NCI-H2227 (cell line): ENCODE measurements at regions not wholly inside any gene's neighbourhood (a gene's known extent, or its start where the extent isn't known, plus 50 kb on each side); places are given as distances from the start of the nearest gene placed in this dataset.
"Not testable (repeated sequence)": the region's sequence is repeated elsewhere in the genome, so short reads cannot be mapped to it uniquely, and the experiment has no call there.

Source experiments
- DNase-seq: peaks from one replicate; lab custom pipeline; 2025; ENCODE audit not compliant: unreplicated experiment; lab: John Stamatoyannopoulos, UW

DNA sequence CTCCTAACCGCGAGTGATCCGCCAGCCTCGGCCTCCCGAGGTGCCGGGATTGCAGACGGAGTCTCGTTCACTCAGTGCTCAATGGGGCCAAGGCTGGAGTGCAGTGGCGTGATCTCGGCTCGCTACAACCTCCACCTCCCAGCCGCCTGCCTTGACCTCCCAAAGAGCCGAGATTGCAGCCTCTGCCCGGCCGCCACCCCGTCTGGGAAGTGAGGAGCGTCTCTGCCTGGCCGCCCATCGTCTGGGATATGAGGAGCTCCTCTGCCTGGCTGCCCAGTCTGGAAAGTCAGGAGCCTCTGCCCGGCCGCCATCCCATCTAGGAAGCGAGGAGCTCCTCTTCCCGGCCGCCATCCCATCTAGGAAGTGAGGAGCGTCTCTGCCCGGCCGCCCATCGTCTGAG, 58.8 kb upstream of the ANKRD30BL start:
- DNase-seq: not testable (repeated sequence)

DNA sequence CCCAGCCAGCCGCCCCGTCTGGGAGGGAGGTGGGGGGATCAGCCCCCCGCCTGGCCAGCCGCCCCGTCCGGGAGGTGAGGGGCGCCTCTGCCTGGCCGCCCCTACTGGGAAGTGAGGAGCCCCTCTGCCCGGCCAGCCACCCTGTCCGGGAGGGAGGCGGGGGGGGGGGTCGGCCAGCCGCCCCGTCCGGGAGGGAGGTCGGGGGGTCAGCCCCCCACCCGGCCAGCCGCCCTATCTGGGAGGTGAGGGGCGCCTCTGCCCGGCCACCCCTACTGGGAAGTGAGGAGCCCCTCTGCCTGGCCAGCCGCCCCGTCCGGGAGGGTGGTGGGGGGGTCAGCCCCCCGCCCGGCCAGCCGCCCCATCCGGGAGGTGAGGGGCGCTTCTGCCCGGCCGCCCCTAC, 60.1 kb upstream of the ANKRD30BL start:
- not testable (repeated sequence) for DNase-seq

DNA sequence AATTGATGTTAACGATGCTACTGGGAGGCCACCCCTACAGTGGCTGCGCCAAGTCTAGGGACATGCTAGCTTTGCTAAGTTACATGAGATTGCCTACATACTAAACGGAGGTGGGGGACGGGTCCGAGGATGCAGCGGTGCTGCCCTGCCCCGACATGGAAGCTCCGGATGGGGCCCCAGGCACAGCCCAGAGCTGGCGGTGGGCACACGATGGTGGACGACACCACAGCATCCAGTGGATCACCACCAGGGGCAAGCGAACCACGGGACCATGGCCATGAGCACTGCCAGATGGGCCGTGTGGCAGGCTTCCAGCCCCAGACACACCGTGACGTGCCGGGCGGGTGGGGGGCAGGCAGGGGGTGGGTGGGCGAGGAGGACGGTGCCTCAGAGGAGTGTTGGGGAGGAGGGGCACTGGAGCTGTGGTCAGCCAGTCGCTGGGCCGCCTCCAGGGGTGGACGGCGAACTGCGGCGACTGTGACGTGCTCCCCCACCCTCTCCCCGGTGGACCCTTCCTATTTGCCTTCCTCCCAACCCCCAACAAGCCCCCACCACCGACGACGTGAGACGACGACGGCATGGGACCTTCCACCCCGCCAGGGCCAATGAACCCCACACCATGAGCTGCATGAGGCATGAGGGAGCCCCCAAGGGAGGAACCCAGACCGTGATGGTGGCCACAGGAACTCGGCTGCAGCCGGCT, 90.6 kb upstream of the ANKRD30BL start:
- no peak for DNase-seq

DNA sequence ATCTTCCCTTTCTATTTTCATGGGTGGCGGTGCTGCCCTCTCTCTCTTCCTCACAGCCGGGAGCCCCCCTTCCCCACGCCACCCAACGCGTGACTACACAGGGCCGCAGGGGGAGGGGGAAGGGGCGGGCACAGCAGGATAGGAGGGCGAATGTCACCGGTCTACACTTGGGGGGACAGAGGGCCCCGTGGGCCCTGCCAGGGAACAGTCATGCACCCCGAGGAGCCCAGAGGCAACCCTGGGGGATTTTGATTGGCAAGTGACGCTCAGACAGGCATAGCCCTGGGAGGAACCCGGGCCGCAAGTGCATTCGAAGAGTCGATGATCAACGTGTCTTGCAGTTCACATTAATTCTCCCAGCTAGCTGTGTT, 91.1 kb upstream of the ANKRD30BL start:
- no peak for DNase-seq

DNA sequence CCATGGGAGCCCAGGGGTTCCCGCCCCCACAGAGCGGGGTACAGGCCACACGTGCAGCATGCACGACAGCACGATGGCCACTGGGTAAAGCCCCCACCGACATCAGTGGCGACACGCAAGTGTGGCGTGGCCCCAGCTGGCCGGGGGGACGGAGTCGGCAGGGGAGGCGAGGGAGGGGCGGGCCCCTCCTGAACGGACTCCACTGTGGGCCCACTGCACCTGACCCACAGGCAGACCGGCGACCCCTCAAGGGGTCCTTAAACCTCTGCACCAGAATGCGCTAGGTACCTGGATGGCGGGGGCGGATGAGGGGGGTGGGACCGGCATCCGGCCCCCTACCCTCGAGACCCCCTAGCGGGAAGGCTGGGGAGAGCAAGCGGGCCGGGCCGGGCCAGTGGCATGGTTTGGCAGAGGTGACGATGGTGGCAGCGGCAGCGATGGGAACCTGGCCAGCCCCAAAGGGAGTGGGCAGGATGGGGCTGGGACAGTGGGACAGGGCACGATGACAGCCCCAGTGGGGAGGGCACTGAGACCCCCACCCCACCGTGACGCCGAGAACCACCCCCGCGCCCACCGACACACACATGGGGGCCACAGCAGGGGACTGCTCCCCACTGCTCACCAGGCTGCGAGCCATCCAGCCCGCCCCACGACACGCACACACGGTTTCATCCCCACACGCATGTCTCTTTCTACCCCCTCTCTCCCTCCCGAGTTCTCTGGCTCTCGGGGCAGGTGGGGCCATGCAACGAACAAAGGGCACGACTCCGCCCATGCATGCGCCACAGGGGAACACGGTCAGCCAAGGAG, 91.9 kb upstream of the ANKRD30BL start:
- DNase-seq: no peak

DNA sequence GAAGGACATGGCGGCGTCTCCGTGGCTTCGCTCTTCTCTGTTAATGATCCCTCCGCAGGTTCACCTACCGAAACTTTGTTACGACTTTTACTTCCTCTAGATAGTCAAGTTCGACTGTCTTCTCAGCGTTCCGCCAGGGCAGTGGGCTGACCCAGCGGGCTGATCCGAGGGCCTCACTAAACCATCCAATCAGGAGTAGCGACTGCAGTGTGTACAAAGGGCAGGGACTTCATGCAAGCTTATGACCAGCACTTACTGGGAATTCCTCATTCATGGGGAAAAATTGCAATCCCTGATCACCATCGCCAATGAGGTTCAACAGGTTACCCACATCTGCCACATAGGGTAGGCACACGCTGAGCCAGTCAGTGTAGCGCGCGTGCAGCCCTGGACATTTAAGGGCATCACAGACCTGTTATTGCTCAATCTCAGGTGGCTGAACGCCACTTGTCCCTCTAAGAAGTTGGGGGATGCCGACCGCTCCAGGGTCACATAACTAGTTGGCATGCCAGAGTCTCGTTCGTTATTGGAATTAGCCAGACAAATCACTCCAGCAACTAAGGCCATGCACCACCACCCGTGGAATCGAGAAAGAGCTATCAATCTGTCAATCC, 92.7 kb upstream of the ANKRD30BL start:
- DNase-seq: not testable (repeated sequence)

DNA sequence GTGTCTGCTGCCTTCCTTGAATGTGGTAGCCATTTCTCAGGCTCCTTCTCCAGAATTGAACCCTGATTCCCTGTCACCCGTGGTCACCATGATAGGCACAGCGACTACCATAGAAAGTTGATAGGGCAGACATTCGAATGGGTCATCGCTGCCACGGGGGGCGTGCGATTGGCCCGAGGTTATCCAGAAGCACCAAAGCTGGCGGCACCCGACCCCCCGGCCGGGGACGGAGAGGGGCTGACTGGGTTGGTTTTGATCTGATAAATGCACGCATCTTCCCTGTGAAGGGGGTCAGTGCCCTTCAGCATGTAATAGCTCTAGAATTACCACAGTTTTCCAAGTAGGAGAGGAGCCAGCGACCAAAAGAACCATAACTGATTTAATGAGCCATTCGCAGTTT, 94.0 kb upstream of the ANKRD30BL start:
- no peak for DNase-seq

DNA sequence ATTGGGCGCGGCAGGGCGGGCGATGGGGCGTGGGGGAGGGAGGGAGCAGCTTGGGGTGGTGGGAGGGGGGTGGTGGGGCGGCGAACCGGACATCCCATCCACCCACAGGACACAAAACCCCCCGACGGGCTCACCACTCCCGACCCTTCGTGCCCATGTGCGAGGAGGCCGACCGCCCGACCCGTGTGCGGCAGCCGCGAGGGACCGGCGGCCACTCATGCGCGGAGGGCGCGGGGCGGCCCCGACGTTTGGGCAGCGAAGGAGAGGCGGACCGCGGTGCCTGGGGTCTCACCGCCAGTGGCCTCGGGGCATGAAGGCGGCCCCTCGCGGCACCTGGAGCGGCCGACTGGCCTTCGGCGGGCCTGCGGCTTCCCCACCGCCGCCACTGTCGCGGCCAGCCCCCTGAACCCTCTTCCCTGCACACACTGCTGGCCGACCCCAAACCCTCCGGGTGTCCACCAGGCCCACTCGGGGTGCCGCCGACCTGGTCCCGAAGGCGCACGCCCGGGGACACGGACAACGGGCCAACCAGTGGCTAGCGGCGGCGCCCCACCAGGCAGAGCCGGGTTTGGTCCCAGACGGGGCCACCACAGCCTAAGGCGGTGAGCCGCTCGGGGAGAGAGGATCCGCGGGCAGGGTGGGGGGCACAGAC, 94.6 kb upstream of the ANKRD30BL start:
- DNase-seq: no peak

DNA sequence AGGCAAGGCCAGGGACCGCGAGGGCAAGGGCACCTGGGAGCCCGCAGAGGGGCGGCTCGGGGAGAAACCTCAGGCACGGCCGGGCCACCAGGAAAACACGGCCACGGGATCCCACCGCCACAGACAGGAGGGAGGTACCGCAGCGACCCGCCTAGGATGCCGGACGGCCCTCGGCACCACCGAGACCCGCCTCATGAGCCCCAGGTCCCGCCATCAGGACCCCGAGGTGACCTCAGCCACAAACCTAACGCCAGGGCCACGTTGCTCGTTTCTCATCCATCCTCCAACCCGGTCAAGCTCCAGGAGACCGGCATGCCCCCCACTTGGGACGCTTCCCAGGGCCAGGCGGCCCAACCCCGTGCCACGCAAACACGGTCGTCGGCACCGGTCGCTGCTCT, 95.2 kb upstream of the ANKRD30BL start:
- DNase-seq: not testable (repeated sequence)

DNA sequence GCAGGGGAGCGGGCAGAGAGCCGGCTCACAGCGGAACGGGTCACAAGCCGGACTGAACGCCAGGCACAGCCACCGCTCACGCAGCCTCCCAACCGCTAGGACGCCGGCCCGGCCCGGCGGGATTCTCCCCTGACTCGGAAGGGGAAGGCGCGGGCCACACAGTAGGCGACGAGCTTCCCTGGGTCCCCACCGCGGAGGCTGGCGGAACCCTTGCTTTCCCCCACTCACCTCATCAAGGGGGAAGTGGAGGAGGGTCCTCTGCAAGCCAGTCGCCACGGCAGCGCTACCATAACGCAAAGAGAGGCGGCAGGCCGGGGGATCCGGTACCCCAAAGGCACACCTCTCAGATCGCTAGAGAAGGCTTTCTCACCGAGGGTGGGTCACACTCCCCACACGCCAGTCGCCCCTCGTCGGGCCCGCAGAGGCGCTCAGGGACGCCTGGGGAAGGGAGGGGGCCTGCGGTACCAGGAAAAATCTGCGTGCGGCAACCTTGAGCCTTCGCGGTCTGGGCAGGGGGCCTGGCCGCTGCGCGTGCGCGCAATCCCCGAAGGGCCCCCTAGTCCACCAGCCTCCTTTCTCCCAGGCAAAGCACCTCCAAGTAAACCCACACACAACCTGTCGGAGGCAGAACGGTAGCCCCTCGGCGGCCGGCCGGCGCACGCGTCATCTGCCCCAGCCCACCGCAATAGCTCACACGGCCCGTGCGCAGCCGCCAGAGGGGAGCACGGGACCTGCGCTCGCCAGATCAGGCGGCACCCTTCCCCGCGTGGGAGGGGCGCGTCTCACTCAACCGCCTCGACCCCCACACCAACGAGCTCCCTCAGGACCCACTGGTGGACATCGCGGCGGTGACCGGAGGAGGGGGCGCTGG, 95.8 kb upstream of the ANKRD30BL start:
- not testable (repeated sequence) for DNase-seq

DNA sequence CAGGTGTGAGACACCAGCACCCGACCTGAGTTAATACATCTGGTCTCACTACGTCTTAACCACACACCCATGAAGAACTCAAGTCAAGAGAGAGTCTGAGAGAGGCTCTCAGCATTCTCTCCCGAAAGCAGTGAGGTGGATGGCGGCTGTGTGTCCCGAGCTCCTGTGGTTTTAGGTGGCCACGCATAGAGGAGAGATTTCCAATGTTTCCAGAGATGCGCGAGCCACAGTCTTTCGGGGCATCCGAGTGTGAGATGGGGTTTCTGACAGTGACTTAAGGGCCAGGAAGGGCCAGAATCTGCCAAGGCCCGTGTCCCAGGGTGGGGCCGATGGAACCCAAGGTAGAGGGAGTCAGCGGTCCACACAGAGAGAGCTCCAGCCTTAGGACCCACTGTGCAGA, 97.5 kb upstream of the ANKRD30BL start:
- not testable (repeated sequence) for DNase-seq

DNA sequence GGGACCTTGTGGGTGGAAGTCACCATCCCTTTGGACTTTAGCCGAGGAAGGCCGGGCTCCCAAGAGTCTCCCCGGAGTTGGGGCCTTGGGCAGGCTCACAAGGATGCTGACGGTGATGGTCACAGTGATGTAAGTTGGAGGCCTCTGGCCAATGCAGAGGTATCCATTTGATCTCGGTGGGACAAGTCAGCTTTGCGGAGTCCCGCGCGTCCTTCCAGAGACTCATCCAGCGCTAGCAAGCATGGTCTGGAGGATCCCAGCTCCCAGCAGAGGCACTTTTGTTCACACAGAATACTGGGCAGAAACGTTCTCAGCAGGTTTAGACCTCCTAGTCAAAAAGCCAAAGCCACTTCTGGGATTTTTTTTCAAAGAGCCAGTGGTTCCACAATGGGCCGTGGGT, 103.8 kb upstream of the ANKRD30BL start:
- not testable (repeated sequence) for DNase-seq

DNA sequence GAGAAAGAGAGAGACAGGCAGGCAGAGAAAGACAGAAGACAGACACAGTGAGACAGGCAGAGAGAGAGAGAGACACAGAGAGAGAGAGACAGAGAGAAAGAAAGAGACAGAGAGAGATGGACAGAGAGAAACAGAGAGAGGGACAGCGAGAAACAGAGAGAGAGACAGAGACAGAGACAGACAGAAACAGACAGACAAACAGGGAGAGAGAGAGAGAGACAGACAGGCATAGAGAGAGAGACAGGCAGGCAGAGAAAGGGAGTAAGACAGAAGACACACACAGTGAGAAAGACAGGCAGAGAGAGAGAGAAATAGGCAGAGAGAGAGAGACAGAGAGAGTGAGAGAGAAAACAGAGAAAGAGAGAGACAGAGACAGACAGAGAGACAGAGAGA, 105.3 kb upstream of the ANKRD30BL start:
- no peak for DNase-seq

DNA sequence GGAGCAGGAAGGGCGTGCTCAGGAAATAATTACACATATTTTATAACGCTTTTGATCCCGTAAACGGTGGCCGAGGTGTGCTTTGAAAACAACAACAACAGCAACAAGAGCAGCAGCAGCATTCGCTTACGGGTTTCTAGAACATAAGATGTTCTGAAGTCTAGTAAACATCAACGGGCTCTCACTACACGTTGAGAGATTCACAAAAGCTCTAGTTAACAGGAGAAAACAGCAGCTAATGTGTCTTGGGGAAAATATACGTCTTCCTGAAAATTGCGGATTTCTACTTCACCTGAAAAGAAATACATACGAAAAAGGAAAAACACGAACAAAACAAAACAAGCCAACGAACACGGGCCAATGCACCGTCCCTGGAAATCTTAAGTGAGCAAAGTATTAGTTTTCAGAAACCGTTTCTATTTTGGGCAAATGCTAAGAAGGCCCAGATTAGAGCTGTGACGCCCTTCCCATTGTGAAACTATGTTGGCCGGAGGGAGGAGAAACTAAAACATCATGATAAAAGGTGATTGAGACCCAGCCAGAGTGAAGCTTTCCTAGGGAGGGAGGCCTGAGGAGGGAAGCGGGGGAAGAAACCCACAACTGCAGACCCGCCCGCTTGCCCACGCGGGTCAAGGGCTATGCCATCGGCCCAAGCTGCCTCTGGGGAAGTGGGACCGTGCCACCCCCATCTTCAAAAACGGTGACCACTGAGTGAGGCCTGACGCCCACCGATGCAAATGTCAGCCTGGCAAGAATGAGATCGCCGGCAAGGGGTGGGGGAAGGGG, 105.9 kb upstream of the ANKRD30BL start:
- not testable (repeated sequence) for DNase-seq

DNA sequence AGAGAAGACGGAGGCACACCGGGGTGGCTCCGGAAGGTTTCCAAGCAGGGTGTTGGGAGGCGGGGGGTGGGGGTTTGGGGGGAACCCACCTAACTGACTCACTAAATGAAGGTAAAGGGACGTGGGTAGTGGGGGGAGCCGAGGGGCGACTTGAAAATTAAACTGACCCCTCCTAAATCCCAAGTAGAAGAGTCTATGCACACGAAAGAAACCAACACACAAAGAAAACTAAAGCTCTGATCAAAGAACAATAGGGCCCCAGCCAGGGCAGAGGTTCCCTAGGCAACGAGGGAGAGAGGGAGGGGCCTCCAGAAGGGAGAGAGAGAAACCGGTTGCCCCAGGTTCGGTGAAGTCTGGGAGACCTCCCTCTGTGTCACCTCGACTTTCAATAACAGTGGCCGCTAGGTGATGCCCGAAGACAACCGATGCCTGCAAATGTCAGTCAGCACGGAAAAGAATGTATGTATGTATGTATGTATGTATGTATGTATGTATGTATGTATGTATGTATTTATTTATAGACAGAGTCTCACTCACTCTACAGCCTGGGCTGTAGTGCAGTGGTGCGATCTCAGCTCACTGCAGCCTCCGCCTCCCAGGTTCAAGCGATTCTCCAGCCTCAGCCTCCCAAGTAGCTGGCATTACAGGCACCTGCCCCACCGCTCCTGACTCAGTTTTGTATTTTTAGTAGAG, 106.7 kb upstream of the ANKRD30BL start:
- not testable (repeated sequence) for DNase-seq

DNA sequence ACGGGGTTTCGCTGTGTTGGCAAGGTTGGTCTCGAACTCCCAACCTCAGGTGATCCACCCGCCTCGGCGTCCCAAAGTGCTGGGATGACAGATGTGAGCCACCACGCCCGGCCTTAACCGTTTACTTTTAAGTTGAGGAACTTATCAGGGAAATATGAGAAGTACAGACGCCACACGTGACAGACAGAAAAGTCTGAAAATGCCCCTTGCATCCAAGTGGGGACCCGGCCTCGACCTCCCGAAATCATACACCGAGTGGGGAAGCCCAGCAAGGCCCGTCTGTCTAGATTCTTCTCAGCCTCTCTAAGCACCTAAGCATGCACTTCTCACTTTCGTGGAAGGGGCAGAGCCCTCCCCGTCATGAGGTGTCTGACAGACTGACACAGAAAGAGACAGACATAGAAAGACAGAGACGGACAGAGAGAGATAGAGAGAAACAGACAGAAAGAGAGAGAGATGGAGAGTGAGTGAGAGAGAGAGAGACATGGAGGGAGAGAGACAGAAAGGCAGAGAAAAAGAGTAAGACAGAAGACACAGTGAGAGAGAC, 107.3 kb upstream of the ANKRD30BL start:
- DNase-seq: no peak

DNA sequence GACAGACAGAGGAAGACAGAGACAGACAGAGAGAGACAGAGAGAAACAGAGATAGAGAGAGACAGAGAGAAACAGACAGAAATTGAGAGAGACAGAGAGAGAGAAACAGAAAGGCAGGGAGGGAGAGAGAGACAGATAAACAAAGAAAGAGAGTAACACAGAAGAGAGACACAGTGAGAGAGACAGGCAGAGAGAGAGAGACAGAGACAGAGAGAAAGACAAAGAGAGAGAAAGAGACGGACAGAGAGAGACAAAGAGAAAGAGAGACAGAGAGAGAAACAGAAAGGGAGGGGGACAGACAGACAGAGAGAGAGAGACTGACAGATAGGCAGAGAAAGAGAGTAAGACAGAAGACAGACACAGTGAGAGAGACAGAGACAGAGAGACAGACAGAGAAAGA, 108.5 kb upstream of the ANKRD30BL start:
- no peak for DNase-seq

DNA sequence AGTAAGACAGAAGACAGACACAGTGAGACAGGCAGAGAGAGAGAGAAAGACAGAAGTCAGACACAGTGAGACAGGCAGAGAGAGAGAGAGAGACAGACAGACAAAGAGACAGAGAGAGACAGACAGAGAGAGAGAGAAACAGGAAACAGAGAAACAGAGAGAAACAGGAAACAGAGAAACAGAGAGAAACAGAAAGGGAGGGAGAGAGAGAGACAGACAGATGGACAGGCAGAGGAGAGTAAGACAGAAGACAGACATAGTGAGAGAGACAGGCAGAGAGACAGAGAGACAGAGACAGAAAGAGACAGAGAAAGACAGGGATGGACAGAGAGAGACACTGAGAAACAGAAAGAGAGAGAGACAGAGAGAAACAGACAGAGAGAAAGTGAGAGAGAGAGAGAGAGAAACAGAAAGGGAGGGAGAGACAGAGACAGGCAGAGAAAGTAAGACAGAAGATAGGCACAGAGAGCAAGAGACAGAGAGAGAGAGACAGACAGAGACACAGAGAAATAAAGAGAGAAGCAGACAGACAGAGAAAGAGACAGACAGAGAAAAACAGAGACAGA, 109.3 kb upstream of the ANKRD30BL start:
- DNase-seq: no peak

DNA sequence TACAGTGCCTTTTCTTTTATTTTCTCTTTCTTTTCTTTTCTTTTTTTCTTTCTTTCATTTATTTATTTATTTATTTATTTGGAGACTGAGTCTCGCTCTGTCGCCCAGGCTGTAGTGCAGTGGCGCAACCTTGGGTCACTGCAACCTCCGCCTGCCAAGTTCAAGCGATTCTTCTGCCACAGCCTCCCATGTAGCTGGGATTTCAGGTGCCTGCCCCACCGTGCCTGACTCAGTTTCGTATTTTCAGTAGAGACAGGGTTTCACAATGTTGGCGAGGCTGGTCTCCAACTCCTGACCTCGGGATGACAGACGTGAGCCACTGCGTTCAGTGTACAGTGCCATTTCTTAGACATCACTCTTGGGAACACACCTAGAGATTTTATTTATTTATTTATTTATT, 110.0 kb upstream of the ANKRD30BL start:
- DNase-seq: not testable (repeated sequence)
